ENCODE measurements at regions not wholly inside any gene's neighbourhood (a gene's known extent, or its start where the extent isn't known, plus 50 kb on each side); places are given as distances from the start of the nearest gene placed in this dataset.

DNA sequence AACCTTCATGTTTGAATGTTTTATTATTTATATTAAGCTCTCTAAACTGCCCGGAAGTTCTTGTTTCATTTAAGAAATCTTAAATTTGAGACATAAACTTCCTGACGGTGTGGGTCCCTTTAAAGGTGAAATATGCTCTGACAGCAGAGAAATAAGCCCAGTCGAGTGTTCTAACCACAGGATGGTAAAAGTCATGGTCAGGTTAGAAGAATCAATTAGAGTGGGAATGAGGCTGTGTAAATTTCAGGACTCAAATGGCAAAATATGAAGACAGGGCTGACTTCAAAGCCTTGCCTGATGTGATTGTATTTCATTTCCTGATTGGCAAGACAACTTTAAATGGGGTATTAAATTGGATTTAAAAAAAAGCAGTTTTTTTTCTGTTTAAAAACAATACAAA lies 432.9 kb upstream of the BRINP1 start:
- TF ChIP-seq, protein P1, sequence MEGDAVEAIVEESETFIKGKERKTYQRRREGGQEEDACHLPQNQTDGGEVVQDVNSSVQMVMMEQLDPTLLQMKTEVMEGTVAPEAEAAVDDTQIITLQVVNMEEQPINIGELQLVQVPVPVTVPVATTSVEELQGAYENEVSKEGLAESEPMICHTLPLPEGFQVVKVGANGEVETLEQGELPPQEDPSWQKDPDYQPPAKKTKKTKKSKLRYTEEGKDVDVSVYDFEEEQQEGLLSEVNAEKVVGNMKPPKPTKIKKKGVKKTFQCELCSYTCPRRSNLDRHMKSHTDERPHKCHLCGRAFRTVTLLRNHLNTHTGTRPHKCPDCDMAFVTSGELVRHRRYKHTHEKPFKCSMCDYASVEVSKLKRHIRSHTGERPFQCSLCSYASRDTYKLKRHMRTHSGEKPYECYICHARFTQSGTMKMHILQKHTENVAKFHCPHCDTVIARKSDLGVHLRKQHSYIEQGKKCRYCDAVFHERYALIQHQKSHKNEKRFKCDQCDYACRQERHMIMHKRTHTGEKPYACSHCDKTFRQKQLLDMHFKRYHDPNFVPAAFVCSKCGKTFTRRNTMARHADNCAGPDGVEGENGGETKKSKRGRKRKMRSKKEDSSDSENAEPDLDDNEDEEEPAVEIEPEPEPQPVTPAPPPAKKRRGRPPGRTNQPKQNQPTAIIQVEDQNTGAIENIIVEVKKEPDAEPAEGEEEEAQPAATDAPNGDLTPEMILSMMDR (IDR thresholded peaks at IDR 0.05): no peak
- no peak for TF ChIP-seq POLR2A (IDR thresholded peaks at IDR 0.05)

Measured in lower leg skin (tissue), 3 donors.